ENCODE measurements at regions not wholly inside any gene's neighbourhood (a gene's known extent, or its start where the extent isn't known, plus 50 kb on each side); places are given as distances from the start of the nearest gene placed in this dataset.

- no peak for DNase-seq
Measured at GRCh38 chr2:5991305-5991968, 299.3 kb downstream of the SOX11 start.

DNA sequence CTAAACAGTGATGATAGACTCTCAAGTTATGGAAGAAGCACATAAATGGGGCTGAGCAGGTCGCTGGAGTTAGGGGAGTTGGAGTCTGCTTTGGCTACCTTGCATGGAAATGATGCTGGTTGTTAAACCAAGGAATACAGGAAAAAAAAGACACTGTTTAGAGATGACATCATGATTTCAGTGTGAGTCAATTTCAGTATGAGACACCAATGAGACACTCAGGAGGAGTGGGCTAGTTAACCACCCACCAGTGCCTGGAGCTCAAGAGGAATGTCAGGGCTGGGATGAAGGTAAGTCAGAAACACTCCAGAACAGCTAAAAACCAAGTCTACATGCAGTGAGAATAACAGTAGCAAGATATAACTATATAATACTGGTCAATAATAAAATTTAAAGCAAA, 303.6 kb downstream of the SOX11 start:
- DNase-seq: no peak

GRCh38 chr2:6008186-6008585, 316.0 kb downstream of the SOX11 start:
- DNase-seq: peak in 1 of 2 experiments; percentile 1

- no peak for DNase-seq
Measured at GRCh38 chr2:6008726-6009125, 316.5 kb downstream of the SOX11 start.

DNA sequence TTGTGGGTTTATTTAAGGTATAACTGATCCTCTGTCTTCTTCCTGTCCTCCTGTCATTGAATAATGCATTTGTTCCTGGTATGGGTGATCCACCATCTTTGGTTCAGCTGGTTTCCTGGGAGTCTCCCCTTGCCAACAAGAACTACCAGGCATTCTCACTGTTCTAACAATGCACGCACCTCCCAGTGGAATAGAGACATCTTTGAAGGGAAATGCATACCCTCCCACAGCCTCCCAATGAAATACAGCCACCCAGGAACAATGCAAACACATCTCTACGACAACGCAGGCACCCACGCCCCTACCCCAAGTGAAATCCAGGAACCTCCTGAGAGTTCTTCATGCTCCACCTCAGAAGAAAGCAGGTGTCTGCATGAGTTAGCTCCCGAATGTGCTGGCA, 318.0 kb downstream of the SOX11 start:
- DNase-seq: no peak

DNA sequence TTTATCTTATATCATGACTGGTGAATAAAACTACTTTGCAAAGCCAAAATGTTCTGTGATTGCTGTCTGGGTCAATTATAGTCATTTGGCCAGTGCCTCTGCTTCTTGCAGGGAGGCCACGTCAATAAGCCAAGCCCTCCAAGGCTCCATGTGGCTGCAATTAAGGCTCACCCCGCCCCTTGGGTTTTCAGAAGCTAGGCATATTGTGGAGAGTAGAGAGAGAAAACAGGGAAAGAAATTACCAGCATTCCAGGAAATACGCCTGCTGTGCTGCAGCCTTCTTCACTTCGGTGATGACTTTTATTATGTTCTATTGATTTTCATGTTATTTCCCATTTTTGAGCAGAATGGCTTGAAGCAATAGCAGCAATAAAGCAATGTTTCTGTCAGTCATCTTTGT, 319.7 kb downstream of the SOX11 start:
- no peak for DNase-seq

DNA sequence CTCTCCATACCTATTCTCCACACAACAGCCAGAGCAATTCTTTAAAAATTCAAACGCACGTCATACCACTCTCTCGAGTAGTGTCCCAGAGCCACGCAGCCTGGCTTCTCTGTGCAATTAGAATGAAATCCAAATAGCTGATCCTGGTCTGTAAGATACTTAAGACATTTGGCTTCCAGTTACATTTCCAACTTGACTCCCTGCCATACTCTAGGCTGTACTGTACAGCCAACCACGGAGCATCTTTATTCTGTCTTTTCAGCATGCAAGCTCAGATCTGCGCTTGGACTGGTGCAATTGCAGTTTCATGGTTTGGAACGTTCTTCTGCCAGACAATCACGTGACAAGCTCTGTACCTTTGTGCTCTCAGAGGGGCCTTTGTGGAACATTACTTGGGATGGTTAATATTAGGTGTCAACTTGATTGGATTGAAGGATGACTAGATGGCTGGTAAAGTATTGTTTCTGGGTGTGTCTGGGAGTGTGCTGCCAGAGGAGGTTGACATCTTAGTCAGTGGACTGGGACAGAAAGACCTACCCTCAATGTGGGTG, 325.6 kb downstream of the SOX11 start:
- DNase-seq: no peak

DNA sequence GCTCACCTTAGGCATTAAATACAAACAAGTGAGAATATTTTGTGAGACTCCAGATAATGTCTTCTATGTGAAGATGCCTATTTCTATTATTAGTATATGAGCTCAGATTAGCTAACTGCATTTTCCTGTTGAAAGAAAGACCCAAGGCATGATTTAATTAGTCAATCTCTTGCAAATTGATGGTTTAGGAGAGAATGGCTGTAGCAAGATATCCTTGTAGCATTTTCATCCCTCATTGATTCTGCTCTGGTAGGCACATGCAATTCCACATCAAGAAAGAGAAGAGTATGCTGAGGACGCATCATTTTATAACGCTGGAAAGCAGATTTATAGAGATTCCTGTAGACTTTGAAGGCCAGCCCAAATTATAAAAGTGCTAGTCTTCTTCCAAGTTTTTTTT, 332.0 kb downstream of the SOX11 start:
- DNase-seq: no peak

- no peak for DNase-seq
Measured at GRCh38 chr2:6024784-6025183, 332.6 kb downstream of the SOX11 start.

GRCh38 chr2:6025391-6025790, 333.2 kb downstream of the SOX11 start:
- no peak for DNase-seq

- no peak for DNase-seq
Measured at GRCh38 chr2:6027066-6027465, 334.9 kb downstream of the SOX11 start.

GRCh38 chr2:6031200-6031867, 339.1 kb downstream of the SOX11 start:
- no peak for DNase-seq

GRCh38 chr2:6036211-6036610, 344.0 kb downstream of the SOX11 start:
- DNase-seq: no peak

DNA sequence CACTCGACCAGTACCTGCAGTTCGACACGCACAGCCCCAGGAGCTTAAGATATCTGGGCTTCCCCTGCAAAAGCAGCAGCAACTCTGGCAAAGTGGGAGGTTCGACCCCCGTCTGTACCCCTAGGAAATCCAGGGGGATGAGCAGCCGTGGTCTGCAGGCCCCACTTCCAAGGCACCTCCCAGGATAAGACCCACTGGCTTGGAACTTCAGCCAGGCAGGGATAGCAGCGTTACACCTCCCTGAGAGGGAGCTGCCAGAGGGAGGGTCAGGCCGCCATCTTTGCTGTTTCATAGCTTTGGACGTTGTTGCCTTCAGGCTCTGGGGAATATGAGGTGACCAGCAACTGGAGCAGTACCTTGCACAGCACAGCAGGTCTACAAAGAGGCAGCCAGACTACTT, 351.1 kb downstream of the SOX11 start:
- DNase-seq: no peak

- DNase-seq: no peak
Measured at GRCh38 chr2:6052649-6053048, 360.5 kb downstream of the SOX11 start.

DNA sequence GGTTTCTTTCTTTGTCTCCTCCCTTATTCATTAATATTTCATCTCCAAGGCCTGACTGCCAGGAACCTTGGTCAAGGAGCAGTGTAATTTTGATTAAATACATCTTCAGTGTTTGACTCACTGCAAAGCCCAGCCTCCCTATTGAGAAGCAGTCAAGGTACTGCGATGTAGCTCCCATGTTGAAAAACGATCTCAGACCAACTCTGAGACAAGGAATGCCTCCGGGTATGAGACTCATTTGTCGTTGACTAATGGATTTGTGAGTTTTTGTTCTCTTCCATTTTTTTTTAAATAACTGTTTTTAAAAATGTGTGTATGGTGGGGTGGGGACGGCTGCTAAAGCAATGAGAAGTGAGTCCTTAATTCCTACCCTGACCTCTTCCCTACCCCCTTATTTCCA, 361.6 kb downstream of the SOX11 start:
- DNase-seq: no peak

- no peak for DNase-seq
Measured at GRCh38 chr2:6054161-6054671, 362.0 kb downstream of the SOX11 start.

DNA sequence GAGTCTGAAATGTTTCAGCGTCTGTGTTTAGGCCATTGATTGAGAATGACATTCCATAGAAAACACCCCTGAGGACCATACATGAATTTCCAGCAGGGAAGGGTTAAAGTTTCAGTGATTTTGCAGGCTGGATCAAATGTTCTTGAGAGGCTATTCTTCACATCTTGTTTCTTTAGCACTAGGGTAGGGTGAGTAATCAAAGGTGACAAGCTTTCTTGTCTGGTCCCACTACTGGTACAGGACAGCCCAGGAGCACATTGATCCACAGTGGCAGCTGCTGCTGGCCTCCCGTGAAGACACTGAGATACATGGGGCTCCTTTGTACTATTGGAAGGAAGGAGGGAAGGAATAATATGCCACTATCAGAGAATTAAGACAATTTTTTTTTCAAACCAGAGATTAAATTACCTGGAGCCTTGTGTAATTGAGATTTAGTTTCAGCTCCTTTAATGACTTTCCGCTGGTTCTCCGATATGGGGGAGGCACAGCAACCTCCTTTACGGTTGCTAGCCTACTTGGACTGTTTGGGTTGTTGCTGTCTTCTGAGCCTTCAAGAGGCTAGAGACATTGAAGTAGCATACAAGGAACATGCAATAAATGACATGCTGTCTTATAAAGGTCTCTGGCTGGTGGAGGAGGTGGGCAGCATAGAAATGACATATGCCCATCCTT, 368.9 kb downstream of the SOX11 start:
- DNase-seq: no peak

GRCh38 chr2:6064757-6065156, 372.6 kb downstream of the SOX11 start:
- no peak for DNase-seq

- no peak for DNase-seq
Measured at GRCh38 chr2:6065703-6066102, 373.5 kb downstream of the SOX11 start.

DNA sequence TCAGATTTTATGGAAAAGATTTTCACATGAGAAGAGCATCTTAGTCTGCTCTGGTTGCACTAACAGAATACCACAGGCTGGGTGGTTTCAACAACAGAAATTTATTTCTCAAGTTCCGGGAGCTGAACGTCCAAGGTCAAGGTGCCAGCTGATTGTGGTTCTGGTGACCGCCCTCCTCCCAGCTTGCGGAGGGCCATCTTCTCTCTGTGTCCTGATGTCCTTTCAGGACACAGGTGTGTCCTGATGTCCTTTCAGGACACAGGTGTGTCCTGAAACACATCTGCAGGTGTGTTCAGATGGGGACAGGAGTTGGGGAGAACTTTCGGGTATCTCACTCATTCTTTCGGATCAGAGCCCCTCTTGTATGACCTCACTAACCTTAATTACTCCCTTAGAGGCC, 374.9 kb downstream of the SOX11 start:
- DNase-seq: no peak

DNA sequence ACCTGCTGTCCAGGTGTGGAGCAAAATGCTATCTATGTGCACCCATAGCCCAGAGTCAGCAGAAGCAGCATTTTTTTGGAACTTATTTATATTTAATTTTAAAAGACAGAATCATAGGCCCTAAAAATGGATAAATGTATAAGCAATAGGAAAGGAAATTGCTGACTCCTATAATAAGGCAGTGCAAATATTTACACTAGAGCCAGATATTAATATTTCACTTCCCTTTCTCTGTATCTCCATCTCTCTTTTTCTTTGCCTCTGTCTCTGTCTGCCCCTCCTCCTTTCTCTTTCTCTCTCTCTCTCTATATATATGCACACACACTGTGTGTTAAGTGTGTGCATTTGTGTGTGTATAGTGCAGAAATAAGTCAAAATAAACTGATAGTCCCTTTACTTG, 375.6 kb downstream of the SOX11 start:
- DNase-seq: no peak

GRCh38 chr2:6068429-6068828, 376.2 kb downstream of the SOX11 start:
- DNase-seq: no peak

DNA sequence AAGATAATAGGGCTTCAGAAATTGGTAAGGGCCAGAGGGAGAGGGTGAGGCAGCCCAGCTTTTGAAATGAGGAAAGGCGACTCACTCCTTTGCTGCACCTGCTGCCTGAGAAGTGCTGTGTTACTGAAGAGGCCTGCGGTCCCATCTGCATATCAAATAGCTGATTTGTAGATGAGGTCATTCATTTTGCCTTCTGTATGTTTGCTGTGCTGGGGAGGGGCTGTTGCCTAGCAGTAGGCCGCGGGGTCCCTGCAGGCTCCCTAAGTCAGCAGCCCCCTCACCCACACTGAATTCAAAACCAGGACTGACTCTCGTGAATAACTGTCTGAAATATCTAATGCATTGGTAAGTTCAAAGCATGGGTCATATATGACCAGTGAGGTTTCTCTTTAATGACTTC, 377.2 kb downstream of the SOX11 start:
- DNase-seq: no peak

Measured in cerebellar nuclear complex (tissue), 1 donor.